Adrenal gland (tissue), 9 donors: ENCODE measurements at regions not wholly inside any gene's neighbourhood (a gene's known extent, or its start where the extent isn't known, plus 50 kb on each side); places are given as distances from the start of the nearest gene placed in this dataset.
A peak's percentile ranks its signal among the peaks of the same experiment; 100 is the strongest.

Experiments used
- DNase-seq, 7 donors: peaks; one replicate each; pipeline ENCODE4 v3.0.0-alpha.2; 2019 to 2020
- H3K27ac ChIP-seq, 5 donors: fragments of 200-600 bp; sonication (generic) in 4 of 5; 1 replicate in 3 of 5; 2 replicates in 2 of 5; pipeline versions ENCODE4 v1.5.1 to v1.8.0; 2016 to 2020; ENCODE audit warnings: mild to moderate bottlenecking in 1 of 5
- H3K27me3 ChIP-seq: fragments of 200-600 bp; 2 replicates; pipeline ENCODE4 v1.8.0; 2021
- H3K36me3 ChIP-seq, 2 donors: fragments of 200-600 bp; replicated peaks in 1 of 2; 1 replicate in 1 of 2; 2 replicates in 1 of 2; pipeline versions ENCODE4 v1.5.1 to v1.8.0; 2018 to 2022
- H3K4me1 ChIP-seq, 2 donors: fragments of 200-600 bp; replicated peaks in 1 of 2; 1 replicate in 1 of 2; 2 replicates in 1 of 2; pipeline versions ENCODE4 v1.5.1 to v1.8.0; 2018 to 2021
- H3K4me3 ChIP-seq, 4 donors: fragments of 200-600 bp; sonication (generic) in 3 of 4; one replicate each; pipeline ENCODE4 v1.5.1; 2016 to 2018
- H3K9me3 ChIP-seq, 3 donors: fragments of 200-600 bp; sonication (generic) in 1 of 3; replicated peaks in 1 of 3; 1 replicate in 2 of 3; 2 replicates in 1 of 3; pipeline versions ENCODE4 v1.5.1 to v1.8.0; 2016 to 2021
- CTCF ChIP-seq, 6 experiments: fragments of 450-650 bp in 4 of 6; fragments of 200-600 bp in 2 of 6; sonication (generic) in 1 of 6; IDR thresholded peaks; 1 replicate in 5 of 6; 2 replicates in 1 of 6; pipeline versions ENCODE4 v1.5.1 to v1.8.0; 2016 to 2021; ENCODE audit warnings: antibody characterized with exemption in 6 of 6, mild to moderate bottlenecking in 2 of 6, moderate library complexity in 1 of 6
- POLR2A ChIP-seq, 2 donors: fragments of 450-650 bp; IDR thresholded peaks; one replicate each; pipeline ENCODE4 v1.6.1; 2017; ENCODE audit warnings: antibody characterized with exemption in 2 of 2, mild to moderate bottlenecking in 2 of 2, moderate library complexity in 1 of 2
- WGBS, 4 donors: extraction: QIAGEN DNeasy Blood & Tissue Kit in 2 of 4; methylation state at CpG; one replicate each; pipeline versions ENCODE4 v1.1.5 to v1.1.7; 2013 to 2017; 5-methylcytosine and 5-hydroxymethylcytosine counted together
- intact Hi-C, 2 donors: fragments of 100-400 bp; cut with DNase I; formaldehyde crosslinking; loops; one replicate each; pipeline versions ENCODE4 v1.14.1 to v1.15.0; 2022 to 2023
- donor health status: healthy with polysubstance abuse.
- donor health status: Bipolar disorder and iron deficiency.
- donor health status: DM: yes; HTN: yes; CAD: no.
- donor health status: DM: no; HTN: no; CAD: no.
- donor health status: DM: no; HTN: no; CAD: no.

- no peaks in the 10 kb centered on the region for H3K4me1 ChIP-seq
- H3K4me3 ChIP-seq = no peak overlapping the region
- no peak overlapping the region for H3K27ac ChIP-seq
- H3K9me3 ChIP-seq = no peaks in the 10 kb centered on the region
- no peaks in the 10 kb centered on the region for H3K36me3 ChIP-seq
- no peaks in the 10 kb centered on the region for H3K27me3 ChIP-seq
- no peak for TF ChIP-seq CTCF (IDR thresholded peaks at IDR 0.05)
- TF ChIP-seq POLR2A (IDR thresholded peaks at IDR 0.05) = no peak
- intact Hi-C loops = no loop called here
- no peak for DNase-seq
Observed at GRCh38 chr4:53830511-53830910, 233.9 kb downstream of the CHIC2 start.

- no peaks in the 10 kb centered on the region for H3K4me1 ChIP-seq
- H3K27me3 ChIP-seq = no peaks in the 10 kb centered on the region
- H3K36me3 ChIP-seq = no peaks in the 10 kb centered on the region
- intact Hi-C loops = no loop called here
- 55 to 58% (median 56%) methylated on average over 8 of the region's 8 CpGs for WGBS, 4 donors
- no peak overlapping the region for H3K4me3 ChIP-seq
- H3K27ac ChIP-seq = no peak overlapping the region
- H3K9me3 ChIP-seq = no peaks in the 10 kb centered on the region
- TF ChIP-seq CTCF (IDR thresholded peaks at IDR 0.05) = no peak
- DNase-seq = no peak
Observed at GRCh38 chr4:53821179-53821851, 230.0 kb upstream of the LNX1 start.

- Histone ChIP-seq H3K4me1 (no peaks in the 10 kb centered on the region), H3K36me3 (no peaks in the 10 kb centered on the region), H3K27me3 (no peaks in the 10 kb centered on the region), H3K27ac (no peak overlapping the region), H3K9me3 (no peaks in the 10 kb centered on the region), H3K4me3 (no peak overlapping the region)
- TF ChIP-seq CTCF (IDR thresholded peaks at IDR 0.05) (no peak), POLR2A (IDR thresholded peaks at IDR 0.05) (no peak)
- intact Hi-C loops = no loop called here
- DNase-seq = no peak
- 46 to 57% (median 48%) methylated on average over 5 of the region's 5 CpGs for WGBS, 4 donors
Observed at GRCh38 chr4:53818104-53818503, 226.8 kb upstream of the LNX1 start.

- intact Hi-C loops = no loop called here
- H3K27me3 ChIP-seq = no peaks in the 10 kb centered on the region
- no peak overlapping the region for H3K27ac ChIP-seq
- peak in 2 of 7 donors; percentile 1 to 8 for DNase-seq
- H3K4me3 ChIP-seq = no peak overlapping the region
- no peaks in the 10 kb centered on the region for H3K36me3 ChIP-seq
- TF ChIP-seq CTCF (IDR thresholded peaks at IDR 0.05) (no peak), POLR2A (IDR thresholded peaks at IDR 0.05) (no peak)
- 49 to 63% (median 61%) methylated on average over 9 to 10 of the region's 10 CpGs for WGBS, 4 donors
- no peaks in the 10 kb centered on the region for H3K9me3 ChIP-seq
- H3K4me1 ChIP-seq = no peaks in the 10 kb centered on the region
Observed at GRCh38 chr4:53816561-53816960, 225.3 kb upstream of the LNX1 start.
